ENCODE measurements at regions not wholly inside any gene's neighbourhood (a gene's known extent, or its start where the extent isn't known, plus 50 kb on each side); places are given as distances from the start of the nearest gene placed in this dataset.

GRCh38 chr12:92465786-92466295 lies 236.9 kb upstream of the PLEKHG7 start:
- no peak for TF ChIP-seq POLR2A (IDR thresholded peaks at IDR 0.05)
- no peak for TF ChIP-seq CTCF (IDR thresholded peaks at IDR 0.05)
- no peak for TF ChIP-seq POLR2AphosphoS5 (IDR thresholded peaks at IDR 0.05)
